Fibroblast of the aortic adventitia (primary cell): ENCODE measurements at regions not wholly inside any gene's neighbourhood (a gene's known extent, or its start where the extent isn't known, plus 50 kb on each side); places are given as distances from the start of the nearest gene placed in this dataset.

Experiments
- DNase-seq: peaks from one replicate; pipeline ENCODE4 v3.0.0-alpha.2; 2010; ENCODE audit warnings: low read depth
- H3K4me3 ChIP-seq: 2 replicates; pipeline ENCODE4 v1.5.1; 2011; ENCODE audit warnings: low read depth, mild to moderate bottlenecking, control low read depth, low read length, moderate library complexity
- TF ChIP-seq, protein P1 (sequence below): IDR thresholded peaks from 2 replicates; pipeline ENCODE4 v1.5.1; 2011; ENCODE audit warnings: mild to moderate bottlenecking, low read length, control low read depth, inconsistent platforms; ENCODE audit not compliant: insufficient read depth

DNA sequence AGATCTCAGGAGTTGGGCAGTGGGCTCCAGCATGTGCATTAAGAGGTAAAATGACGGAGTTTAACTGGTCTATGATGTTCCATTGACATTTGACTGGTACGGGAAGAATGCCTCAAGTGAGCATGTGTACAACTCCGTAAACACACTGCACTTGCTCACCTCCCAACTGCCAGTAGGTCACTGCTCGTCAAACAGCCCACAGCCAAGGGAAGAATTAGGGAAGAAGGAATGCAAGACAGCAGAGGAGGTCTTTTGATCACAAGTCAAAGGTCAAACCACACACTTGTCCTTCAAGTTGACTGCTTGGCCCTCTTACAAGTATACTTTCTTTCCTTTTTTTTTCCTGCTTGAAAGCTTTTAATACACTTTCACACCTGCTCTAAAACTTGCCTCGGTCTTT, 236.7 kb downstream of the B3GLCT start:
- H3K4me3 ChIP-seq: no peak overlapping the region
- no peak for DNase-seq
- TF ChIP-seq, protein P1, sequence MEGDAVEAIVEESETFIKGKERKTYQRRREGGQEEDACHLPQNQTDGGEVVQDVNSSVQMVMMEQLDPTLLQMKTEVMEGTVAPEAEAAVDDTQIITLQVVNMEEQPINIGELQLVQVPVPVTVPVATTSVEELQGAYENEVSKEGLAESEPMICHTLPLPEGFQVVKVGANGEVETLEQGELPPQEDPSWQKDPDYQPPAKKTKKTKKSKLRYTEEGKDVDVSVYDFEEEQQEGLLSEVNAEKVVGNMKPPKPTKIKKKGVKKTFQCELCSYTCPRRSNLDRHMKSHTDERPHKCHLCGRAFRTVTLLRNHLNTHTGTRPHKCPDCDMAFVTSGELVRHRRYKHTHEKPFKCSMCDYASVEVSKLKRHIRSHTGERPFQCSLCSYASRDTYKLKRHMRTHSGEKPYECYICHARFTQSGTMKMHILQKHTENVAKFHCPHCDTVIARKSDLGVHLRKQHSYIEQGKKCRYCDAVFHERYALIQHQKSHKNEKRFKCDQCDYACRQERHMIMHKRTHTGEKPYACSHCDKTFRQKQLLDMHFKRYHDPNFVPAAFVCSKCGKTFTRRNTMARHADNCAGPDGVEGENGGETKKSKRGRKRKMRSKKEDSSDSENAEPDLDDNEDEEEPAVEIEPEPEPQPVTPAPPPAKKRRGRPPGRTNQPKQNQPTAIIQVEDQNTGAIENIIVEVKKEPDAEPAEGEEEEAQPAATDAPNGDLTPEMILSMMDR: no peak

DNA sequence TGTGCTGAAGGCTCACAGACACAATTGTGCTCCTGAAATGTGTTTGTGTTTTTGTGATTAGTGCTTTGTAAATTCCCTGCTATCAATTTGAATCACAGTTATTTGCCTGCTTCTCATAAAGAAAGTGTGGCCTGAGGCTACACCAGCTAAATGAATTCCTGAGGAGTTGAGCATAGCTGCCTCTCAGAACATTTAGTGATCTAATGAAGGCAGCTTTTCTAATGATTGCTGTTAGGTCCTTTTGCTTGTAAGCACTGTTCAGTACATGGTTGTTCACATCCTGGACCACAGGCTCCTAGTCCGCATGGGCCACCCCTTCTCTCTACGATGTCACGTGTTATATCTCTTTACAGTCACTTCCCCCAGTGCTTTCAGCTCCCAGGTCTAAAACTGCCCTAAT, 238.2 kb downstream of the B3GLCT start:
- no peak for DNase-seq
- TF ChIP-seq, protein P1: no peak
- H3K4me3 ChIP-seq: no peak overlapping the region

DNA sequence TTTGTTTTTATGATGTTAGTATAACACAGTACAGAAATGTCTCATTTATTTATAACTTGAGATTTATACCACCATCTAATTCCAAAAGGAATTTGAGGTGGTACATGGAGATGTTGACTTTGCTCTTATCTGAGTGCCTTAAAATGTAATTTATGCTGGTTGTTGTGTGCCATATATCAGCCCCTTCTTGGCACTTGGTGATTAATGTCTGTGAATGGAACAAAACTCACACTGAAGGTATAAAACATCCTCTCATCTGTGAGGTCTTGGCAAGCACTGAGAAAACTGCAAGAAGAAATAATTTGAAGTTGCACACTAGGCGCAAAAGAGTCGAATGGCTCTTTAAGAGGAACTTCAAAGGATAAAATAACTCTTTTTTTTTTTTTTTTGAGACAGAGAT, 240.4 kb downstream of the B3GLCT start:
- TF ChIP-seq, protein P1: no peak
- no peak overlapping the region for H3K4me3 ChIP-seq
- no peak for DNase-seq

DNA sequence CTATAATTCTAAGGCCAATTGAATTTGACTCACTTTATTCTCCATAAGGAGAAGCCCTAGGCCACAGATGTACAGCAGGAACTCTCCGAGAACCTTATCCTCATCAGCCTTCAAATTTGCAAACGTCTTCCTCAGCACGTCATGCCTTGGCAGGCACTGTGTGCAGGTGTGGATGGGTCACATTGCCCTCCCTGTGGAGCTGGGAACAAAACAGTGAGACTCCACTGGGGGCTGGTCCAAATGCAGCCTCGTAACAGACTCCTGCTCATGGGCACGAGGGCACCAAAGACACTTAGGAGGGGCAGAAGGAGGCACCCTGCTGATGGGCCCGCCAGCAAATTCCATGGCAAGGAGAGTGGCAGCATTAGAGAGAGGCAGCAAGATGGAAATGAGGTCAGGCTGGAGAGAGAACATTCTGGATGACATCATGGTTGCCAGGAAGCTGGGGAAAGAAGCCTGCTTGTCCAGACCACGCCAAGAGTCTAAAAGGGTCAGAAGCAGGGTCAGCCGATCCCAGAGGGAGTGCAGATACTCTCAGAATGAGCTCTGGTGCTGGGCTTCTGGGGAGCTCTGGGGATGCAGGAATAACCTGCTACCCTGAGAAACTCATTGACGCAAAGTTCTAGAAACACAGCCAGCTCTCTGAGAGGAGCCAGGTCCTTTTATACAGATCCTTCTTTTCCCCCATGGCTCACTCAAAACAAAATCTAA, 242.2 kb downstream of the B3GLCT start:
- no peak for DNase-seq
- H3K4me3 ChIP-seq: no peak overlapping the region
- TF ChIP-seq, protein P1: no peak

DNA sequence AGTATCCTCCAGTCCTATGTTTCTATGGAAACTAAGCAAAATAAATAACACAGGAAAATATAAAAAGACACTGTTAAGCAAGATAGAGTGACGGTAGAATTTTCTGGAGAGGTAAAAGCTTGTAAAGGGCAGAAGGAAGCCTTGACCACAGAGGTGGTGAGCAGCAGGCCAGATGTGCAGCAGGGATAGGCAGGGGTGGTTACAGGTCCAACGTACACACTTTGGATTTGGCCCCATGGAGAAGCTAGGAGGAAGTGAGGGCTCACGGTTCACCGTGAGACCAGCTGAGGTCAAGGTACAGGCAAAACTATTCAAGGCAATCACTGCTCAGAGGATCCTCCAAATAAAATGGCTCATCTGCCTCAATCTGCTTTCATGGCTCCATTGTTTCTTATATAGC, 242.8 kb downstream of the B3GLCT start:
- H3K4me3 ChIP-seq: no peak overlapping the region
- TF ChIP-seq, protein P1: no peak
- no peak for DNase-seq

DNA sequence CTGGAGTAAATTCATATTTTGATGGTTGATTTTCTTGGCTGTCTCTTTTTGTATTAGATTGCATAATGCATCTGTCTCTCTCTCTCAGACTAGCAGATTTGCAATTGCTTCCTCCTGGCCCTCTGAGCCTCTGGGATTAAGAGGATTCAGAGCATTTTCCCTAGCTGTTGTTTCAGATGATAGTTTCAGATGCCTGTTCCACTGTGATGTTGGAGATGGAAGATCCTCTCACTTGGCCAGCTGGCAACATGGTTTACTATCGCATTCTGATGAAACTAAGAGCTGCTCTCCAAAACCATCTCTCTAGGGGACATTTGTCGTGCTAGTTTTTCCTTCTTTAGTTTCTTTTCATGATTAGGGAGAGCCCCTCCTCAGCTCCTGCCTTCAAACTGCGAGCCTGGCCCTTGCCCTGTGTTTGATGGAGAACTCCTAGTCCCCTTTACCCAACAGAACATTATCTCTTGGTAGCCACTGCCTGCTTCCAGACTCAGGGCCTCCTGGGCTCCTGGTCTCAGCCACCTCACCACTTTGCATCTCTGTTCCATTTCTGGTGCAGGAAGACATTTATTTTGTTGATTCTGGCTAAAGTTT, 244.6 kb downstream of the B3GLCT start:
- peak; percentile 13 for DNase-seq
- TF ChIP-seq, protein P1: no peak
- H3K4me3 ChIP-seq: no peak overlapping the region
